ENCODE measurements at regions not wholly inside any gene's neighbourhood (a gene's known extent, or its start where the extent isn't known, plus 50 kb on each side); places are given as distances from the start of the nearest gene placed in this dataset.
"Not testable (repeated sequence)": the region's sequence is repeated elsewhere in the genome, so short reads cannot be mapped to it uniquely, and the experiment has no call there.

- DNase-seq: no peak
Observed at GRCh38 chr2:120501591-120501990, 155.7 kb downstream of the INHBB start.

GRCh38 chr2:120502357-120502756, 156.4 kb downstream of the INHBB start:
- DNase-seq: no peak

DNA sequence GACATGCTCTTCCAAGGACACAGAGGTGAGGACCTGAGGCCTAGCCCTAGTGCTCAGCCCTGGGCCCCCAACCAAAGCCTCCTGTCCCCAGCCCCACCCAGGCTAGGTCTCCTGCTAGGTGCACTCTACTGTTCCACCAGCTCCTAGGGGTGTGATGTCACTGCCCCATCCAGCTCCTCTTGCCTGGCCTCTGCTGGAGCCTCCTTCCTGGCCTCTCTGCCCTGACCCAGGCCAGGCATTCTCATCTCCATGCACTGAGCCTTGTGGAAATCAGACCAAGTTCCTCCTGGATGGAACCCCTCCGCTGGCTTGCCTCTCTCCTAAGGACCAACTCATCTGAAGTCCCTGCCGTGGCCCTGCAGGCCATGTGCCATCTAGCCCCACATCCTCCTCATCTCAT, 156.8 kb downstream of the INHBB start:
- DNase-seq: no peak

- DNase-seq: no peak
Observed at GRCh38 chr2:120503206-120503792, 157.4 kb downstream of the INHBB start.

GRCh38 chr2:120503793-120504571, 158.0 kb downstream of the INHBB start:
- DNase-seq: no peak

- DNase-seq: no peak
Observed at GRCh38 chr2:120504936-120505705, 159.2 kb downstream of the INHBB start.

GRCh38 chr2:120508567-120509041, 162.7 kb downstream of the INHBB start:
- no peak for DNase-seq

GRCh38 chr2:120509213-120509815, 163.4 kb downstream of the INHBB start:
- no peak for DNase-seq

- DNase-seq: peak; percentile 15
Observed at GRCh38 chr2:120509991-120510735, 164.2 kb downstream of the INHBB start.

DNA sequence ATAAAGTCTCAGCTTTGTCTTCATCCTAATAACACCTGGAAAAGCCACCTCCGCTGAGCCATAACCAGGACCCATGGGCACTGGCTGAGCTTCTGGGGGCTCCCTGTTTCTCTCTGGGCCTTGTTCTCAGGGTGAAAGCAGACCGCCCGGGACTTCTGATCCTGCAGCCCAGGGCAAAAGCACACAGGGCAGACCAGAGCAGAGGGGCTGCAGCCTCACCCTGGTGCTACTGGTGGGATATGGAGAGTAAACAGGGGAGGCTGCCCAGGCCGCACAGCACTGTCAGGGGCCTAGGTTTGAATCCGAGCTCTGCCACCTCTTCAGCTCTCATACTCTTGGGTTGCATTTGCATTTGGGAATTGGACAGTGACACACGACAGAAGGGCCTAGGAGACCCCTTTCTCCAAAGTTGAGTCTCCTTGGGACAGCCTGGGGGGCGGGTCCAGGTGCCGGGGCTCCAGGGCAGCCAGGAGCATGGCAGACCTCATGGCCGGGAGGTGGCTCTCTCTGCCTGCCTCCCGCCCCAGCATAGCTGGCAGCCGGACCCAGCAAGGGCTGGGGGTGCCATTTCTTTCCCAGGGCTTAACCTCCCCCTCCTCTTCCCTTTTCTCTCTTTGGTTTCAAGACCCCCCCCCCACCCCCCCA, 164.9 kb downstream of the INHBB start:
- DNase-seq: no peak

GRCh38 chr2:120511536-120511935, 165.6 kb downstream of the INHBB start:
- no peak for DNase-seq

- no peak for DNase-seq
Observed at GRCh38 chr2:120511947-120512710, 166.2 kb downstream of the INHBB start.

DNA sequence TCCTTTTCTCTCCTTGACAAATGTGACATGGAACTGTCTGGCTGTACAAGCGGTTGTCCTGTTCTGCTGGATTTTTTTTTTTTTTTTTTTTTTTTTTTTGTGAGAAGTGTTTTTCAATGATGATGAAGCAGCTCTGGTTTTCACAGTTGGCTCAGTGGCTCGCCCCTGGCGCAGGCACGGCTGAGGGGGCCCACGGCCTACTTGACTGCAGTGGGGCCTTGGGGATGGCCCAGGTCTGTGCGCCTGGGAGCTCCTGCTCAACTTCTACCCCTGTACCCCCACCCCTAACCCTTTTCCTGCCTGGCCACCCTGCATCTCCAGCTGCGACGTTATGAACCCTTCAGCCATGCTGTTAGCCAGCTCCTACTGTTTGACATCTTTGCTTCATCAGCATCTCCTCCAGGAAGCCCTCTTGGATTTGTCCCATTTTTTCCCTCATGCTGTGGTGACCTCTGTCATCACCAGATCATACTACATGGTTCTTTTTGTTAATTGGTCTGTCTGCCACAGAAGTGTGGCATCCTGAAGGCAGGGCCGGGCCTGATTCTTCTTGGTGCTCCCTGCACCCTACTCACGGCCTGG, 167.9 kb downstream of the INHBB start:
- DNase-seq: no peak

GRCh38 chr2:120514521-120514920, 168.6 kb downstream of the INHBB start:
- no peak for DNase-seq

DNA sequence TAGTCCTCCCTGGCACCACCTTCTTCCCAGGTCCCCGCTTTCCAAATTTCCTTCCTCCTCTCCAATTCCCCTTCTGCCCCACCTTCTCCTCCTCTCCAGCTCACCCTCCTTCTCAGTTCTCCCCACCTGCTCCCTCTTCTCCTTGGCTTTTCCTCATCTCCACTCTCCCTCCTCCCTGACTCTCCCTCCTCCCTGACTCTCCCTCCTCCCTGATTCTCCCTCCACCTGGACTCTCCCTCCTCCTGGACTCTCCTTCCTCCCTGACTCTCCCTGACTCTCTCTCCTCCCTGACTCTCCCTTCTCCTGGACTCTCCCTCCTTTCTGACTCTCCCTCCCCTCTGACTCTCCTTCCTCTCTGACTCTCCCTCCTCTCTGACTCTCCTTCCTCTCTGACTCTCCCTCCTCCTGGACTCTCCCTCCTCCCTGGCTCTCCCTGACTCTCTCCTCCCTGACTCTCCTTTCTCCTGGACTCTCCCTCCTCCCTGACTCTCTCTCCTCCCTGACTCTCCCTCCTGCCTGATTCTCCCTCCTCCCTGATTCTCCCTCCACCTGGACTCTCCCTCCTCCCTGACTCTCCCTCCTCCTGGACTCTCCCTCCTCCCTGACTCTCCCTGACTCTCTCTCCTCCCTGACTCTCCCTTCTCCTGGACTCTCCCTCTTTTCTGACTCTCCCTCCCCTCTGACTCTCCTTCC, 169.3 kb downstream of the INHBB start:
- not testable (repeated sequence) for DNase-seq

- DNase-seq: no peak
Observed at GRCh38 chr2:120515759-120516678, 170.1 kb downstream of the INHBB start.

DNA sequence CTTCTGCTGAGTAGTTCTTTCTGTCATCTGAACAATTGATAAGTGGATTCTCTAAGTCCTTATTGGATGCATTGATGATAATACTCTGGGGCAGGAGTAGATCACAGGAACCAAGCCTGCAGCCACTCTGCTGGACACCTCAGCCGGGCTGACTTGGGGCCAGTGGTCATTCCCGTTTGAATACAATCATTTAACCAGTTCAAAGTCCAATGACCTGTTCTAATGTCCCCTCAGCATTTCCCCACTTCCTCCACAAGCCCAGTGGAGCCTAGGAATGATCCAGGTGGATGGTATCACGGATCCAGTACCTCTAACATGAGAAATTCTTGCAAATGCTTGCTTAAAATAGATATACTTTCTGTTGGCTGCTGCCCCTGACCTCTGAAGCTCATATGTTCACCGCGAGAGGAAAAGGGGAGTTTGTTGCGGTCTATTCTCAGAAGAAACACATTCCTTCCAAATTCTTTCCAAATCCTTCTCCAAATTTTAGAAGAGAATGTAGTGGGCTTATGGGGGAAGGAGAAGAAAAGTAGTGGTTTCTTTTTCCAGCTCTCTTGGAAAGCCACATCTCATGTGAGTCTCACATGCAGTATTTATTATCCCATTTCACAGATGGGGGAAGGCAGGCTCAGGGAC, 170.9 kb downstream of the INHBB start:
- DNase-seq: no peak

Measured in occipital lobe (tissue), 1 donor.